ENCODE measurements at regions not wholly inside any gene's neighbourhood (a gene's known extent, or its start where the extent isn't known, plus 50 kb on each side); places are given as distances from the start of the nearest gene placed in this dataset.

DNA sequence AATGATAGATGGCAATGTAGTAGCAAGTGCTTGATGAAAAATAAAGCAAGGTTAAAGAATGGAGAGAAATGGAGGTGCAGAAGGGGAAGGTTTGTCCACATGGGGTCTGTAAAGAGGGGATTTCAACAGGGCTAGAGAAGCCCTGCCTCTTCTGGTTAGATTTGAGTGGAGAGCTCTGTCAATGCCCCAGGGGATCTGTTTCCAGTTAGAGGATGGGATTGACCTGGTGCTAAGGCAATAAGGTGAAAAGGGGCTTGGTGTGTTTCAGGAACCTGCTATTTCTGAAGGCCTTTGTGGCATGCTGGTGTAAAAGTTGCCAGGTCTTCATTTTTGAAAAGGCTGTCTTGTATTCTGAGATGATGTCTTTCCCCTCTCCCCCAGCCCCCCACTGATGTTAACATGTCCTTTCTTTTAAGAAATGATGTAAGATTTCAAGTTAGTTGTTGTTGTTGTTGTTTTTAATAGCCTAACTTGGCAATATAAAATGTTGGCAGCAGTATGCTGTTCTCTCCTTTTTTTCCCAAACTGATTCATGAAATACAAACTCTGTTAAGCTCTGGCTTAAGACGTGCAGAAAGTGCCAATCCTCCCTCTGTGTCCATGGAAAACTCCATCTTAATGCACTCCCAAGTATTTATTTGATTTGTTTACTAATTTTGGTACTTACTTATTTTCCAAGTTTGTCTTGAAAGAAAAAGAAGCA lies 370.3 kb upstream of the ADGRL2 start:
- no peak for DNase-seq

DNA sequence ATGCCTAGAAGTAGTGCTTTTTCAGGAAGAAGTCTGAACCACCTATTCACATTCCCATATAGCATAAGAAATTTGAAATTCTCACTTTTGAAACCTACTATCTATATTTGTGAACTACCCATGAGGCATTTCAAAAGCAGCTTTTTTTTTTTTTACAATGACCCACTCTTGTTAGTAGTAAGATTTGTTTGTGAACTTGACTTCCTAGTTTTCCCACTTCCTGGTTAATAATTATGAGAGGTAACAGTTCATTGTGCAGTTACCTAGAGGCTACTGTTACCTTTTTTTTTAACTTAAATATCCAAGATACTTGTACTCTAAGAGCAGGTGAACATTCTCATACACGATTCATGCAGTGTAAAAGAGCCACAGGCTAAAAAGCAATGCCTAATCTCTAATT lies 371.7 kb upstream of the ADGRL2 start:
- DNase-seq: no peak

DNA sequence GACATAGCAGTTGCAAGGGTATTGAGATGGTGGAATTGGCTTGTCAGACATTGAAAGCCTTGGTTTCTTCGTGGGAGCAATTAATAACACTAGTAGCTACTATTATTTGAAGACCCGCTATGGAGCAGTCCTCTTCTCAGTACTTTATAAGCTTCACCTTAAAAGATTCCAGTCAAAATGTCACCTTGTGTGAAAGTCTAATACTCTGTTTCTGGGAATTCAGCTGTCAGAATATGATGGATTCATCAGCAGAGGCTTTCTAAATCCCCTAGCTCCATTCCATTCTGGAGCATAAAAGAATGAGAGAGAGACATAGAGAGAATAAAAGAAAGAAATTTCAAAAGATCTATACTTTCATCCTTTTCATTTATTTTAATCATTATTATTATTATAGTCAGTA lies 375.9 kb upstream of the ADGRL2 start:
- DNase-seq: no peak

DNA sequence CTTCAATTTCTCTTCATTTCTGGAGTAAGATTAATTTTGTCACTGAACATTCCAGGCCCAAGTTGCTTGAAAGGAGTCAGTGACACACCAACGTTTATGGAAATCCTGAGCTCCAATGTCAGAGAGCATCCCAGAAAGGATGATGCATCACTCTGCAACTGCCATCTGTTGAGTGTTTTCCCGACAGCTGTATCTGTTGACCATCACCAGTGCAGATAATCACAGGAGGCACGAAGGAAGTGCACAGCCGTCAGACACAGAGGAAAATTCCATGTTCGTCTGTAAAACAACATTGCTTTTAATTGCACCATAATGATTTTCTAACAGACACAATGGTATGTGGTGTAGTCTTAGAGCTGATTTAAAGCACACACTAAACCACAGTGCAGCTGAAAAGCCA lies 376.7 kb upstream of the ADGRL2 start:
- DNase-seq: no peak

DNA sequence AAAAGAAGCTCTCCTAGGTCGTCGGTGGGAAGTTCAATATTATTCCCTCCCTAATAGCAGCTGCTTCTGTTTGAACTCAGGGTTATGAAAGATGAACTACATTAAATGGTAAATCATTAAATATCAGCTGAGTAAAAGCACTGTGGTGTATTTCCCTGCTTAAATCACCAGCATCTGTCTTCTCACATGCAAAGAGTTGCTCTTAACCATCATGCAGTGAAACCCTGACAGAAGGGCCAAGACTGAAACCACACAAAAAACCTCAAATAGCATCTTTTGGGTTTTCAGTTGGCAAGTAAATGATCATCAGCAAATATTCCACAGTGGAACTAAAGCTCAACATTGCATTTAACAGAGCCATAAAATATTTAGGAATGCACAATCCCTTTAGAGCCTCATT lies 380.0 kb upstream of the ADGRL2 start:
- DNase-seq: no peak

DNA sequence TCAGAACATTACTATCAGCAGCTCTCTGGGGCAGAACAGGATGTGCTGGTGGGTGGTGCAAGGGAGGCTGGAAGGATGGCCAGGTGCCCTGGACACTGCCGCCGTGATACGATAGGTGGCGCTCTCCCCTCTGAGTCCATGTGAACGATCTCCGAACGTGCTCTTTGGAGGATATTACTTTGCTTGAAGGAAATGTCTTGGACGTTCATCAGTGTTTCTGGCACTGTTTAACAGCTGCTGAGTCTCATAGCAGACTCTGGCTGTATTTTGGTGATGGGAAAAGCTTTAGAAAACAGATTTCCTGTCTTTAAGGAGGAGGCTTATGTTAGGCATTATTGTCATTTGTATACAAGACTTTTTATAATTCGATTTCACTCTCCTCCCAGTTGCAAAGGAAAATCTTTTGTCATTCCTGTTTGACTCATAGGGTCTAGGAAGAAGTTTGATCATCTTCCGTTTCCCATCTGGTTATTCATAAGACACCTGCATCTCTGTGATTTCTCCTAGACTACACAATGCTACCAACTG lies 386.2 kb upstream of the ADGRL2 start:
- DNase-seq: no peak

DNA sequence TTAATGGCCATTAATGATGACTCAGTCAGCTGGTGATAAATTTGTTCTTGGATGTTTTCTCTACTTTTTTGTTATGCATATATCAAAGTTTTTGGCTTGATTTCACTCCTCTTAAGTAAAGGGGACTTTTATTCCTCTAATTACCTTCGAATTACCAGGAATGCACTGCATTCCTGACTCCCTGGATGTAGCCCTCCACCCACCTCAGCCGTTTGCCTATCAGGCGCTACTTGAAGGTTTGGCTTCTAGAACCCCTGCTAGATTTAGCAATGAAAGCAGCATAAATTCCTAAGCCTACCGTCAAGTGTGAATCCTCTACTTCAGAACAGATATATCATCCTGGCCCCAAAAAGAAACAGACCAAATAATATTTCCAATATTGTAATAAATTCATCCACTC lies 387.8 kb upstream of the ADGRL2 start:
- no peak for DNase-seq

DNA sequence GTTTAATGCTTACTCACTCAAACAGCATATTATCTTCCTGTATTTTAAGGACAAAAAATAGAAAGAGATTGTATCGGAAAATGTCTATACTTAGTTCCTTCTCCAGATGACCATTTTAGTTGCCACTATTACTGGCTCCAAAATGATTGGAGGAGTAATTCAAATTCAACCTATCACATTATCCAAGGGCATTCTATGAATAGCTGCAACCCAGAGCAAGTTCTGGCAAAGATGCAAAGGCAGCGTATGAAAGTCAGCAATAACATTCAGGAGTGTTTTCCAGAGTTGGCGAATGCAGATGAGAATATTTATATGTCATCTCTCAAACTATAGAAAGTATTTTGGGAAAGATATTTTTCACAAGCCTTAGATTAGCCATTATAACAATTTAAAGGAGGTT lies 389.8 kb upstream of the ADGRL2 start:
- no peak for DNase-seq

DNA sequence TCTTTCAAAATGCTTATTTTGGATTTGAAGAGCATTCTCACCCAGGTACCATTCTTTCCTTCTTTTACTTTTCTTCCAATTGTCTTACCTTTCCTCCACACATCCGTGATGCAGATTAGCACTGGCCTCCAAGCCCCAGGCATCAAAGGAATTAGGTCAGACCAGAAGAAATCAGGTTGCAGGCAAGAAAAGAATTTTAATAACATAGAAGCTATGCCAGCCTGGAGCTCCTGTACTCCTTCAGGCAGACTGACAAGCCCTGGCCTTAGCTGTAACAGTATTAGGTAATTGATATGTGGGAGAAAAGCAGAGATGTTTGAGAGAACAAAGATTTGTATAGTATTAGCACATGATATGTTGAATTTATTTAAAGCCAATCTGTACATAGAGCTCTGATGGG lies 390.4 kb upstream of the ADGRL2 start:
- no peak for DNase-seq

DNA sequence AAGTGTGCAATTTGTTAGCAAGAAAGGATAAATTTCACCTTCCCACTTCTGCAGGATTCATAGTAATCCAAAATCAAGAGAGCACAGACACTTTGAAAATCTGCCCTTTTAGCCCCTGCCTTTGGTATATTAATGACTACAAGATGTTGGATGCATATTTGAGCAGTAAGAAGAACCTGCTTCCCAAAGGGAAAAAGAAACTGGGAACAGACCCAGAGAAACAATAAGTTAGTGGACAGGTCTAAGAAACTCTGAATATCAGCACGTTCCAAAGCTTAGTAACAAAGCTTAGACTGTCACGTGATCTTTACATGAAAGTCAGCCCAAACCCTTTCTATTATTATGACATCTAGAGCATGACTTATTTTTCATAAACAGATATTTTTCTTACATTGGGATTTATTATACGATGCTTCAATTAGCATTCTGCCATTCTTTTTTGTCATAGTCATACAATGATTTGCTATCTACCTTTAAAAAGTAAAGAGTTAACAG lies 390.9 kb upstream of the ADGRL2 start:
- DNase-seq: no peak

DNA sequence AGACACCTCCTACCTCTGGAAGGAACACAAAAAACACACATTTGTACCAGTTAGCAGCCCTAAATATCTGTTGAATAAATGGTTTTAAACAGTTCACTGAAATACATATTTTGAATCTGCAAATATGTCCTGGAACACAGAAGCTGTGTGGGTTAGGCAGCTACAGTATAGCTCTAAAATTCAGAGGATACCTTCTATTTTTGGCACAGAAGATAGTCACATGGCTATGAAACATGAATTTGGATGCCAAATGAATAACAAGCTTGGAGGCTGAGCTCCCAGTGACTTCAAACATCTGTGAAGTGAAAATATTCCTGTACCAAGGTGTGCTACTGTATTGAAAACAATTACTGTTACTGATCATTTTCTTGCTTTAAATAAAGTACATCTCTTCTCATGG lies 391.5 kb upstream of the ADGRL2 start:
- no peak for DNase-seq

DNA sequence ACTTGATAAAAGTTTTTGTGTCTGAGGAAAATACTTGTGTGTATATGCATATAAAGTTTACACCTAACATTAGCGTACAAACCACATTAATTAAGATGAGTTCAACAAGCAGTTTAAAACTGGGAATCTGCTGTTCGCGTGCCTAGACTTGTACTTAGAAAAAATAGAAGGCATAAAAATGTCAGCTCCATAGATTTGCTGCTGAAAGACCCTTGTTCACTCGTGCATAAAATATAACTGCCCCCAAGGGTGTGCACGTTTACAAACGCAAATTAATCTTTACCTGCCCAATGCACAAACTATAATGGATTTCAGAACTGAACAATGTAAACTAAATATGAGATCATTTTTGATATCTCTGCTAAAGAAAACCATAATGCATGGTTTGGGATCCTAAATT lies 392.3 kb upstream of the ADGRL2 start:
- DNase-seq: no peak

DNA sequence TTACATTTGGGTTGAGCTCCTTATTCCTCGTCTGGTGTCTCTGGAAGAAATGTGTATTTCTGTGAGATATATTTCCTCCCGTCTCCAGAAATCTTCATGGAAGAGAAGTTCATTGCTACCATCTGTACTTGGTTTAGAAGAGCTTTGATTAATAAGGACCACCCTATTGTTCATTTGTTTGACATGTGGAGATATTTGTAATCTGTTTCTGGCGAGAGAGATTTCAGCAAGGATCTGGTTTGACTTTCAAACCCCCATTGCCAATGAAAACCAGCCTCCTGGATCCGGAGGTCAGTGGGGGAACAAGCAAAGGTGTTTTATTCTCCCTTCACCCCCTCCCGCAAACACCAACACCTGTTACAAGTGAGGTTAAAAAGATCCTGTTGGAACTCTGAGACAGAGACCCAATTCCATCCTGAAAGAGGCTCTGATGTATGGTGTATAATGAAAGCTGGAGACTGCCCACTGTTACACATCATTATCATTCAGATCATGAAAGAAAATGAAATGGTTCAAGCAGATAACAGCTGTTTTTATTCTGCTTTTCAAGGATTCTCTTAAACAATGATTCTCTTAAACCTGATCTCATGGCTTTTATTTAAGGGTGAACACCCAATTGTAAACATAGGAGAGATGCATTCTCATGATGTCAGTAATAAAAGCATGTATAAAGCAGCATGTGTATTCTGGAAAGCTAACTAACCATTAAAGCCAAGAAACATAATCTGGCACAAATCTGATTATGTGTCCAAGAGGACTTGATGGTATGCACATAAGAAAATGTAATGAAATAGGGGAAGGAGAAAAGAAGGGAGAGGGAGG lies 393.5 kb upstream of the ADGRL2 start:
- DNase-seq: no peak

DNA sequence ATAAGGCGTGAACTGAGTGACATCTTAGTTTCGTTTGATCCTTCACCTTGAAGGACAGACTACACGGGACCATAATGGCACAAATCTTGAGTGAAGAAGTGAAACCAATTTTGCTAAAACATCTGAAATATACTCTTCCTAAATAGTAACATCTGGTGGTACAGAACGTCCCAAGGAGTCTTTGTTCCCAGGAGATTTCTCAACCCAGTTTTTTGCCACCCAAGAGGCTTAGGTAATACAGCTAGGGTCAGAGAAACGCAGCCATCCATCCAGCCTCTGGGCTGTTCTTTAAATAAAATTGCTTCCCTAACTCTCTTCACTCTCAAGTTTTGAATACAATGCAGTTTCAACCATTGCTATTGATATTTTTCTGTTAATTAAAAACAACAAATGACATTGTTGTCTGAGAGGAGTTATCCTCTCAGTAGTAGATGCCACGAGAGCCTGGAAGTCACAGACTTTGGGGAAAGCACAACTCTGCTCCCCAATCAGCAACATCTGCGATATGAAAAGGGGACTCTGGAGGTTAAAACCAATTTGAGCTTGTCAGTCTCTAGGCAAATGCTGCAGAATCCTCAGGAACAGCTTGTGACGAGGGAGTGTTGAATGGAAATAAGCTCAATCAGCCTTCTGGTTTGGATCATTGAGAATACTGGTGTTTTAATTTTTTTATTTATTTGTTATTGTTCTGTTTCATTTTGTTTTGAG lies 394.3 kb upstream of the ADGRL2 start:
- no peak for DNase-seq

DNA sequence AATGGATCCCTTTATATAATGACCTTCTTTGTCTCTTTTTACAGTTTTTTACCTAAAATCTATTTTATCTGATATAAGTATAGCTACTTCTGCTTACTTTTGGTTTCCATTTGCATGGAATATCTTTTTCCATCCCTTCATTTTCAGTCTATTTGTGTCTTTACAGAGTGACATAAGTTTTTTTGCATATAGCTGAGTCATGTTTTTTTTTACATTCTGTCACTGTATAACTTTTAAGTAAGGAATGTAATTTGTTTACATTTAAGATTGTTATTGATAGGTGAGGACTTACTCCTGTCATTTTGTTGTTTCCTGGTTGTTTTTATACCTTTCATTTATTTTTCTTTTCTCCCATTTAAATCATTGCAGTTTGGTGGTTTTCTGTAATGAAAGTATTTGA lies 402.7 kb upstream of the ADGRL2 start:
- no peak for DNase-seq

DNA sequence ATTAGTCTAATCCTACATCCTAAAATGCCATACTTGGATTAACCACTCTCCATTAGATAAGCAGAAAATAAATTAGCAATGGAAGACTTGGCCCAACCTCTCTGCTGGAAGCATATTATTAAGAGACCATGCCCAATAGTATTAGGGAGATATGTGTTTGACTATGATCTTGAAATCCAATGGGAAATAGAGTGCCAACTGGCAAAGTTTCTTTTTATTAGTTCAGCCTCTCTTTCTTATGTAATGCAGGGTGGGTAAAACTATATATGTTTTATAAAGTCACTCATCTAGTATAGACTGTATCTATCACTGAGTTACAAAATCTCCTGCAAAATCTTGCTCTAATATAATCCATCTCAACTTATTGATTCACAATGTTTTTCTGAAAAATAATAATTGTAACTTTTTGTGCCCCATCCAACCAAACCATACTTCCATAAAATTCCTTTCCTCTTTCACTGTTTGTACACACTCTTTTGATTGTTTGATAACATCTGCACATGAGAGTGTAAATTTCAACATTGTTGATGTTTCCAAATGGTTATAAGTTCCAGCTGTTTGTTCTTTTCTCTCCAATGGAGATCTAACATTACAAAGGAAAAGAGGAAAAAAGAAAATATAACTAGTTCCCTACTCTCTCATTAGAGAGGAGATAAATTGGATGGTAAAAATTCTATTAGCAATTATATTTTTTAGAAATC lies 408.1 kb upstream of the ADGRL2 start:
- DNase-seq: no peak

DNA sequence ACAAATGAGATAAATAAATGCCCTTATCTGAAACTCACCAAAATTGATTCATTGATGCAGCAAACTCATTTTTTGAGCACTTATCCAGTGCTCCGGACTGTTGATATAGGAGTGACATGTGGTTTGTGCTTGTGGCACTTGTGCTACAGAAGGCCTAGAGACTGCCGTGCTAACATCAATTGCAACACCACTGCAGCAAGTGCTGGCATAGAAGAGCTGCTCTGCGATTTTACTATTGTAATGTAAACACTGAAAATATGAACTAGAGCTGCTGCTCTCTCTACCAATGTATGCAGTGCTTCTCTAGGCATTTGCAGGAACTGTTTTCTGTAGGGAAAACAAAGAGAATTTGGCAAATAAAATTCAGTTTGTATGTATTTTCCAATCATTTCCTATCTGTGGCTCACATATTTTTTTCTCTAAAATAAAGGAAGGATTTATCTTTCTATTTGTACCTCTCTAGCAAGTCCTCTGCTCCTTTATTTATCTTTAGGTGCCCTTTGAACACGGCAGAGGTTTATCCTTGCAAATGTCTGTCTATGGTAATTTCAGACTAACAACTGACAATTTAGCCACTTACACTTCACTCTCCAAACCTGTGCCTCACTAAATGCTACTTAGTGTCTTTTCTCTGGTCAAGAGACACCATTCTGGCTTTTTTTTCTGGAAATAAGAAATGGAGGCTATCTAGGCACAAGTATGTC lies 409.5 kb upstream of the ADGRL2 start:
- no peak for DNase-seq

DNA sequence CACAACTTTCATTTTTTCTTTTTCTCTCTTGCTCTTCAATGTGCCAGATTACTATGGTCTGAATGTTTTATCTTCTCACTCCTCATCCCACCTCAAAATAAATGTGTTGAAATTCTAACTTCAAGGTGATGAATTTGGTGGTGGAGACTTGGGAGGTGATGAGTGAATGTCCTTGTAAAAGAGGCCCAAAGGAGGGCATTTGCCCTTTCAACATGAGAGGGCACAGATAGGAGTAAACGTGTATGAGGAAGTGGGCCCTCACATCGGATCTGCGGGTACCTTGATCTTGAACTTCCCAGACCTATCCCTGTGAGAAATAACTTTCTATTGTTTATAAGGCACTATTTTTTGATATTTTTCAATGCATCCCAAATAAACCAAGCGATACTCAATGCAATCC lies 412.3 kb upstream of the ADGRL2 start:
- DNase-seq: no peak

DNA sequence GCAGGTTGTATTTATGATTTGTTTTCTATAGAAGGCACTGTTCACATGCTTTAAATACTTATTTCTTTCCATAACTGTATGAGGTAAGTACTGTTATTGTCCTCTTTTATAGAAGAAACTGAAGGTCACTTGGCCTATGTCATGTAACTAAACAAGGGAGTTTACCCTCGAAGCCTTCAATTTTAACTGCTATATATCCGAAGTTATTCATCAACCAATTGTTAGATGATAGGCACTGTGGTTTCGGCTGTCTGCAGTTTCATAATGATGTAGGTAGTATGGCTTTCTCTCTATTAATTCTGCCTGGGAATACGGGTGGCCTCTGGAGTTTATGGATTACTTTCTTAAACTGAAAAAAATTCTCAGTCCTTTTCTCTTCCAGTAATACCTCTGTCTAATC lies 413.3 kb upstream of the ADGRL2 start:
- DNase-seq: no peak

DNA sequence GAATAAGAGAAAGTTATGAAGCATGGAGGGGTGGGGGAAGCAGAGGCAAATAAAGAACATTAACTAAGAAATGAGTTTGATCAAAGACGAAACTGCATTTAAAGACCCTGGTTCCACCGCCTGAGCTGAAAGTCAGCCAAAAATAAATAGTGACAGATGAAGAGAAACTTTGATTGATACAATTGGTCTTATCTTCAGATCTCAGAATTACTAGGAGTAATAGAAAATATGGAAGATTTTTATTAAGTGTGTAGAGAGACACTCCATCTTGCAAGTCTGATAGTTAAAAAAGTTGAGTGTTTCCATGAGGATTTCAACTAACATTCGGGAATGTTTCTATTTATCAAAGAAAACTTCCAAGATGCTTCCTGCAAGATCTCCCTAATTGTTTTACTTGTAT lies 418.2 kb upstream of the ADGRL2 start:
- no peak for DNase-seq

DNA sequence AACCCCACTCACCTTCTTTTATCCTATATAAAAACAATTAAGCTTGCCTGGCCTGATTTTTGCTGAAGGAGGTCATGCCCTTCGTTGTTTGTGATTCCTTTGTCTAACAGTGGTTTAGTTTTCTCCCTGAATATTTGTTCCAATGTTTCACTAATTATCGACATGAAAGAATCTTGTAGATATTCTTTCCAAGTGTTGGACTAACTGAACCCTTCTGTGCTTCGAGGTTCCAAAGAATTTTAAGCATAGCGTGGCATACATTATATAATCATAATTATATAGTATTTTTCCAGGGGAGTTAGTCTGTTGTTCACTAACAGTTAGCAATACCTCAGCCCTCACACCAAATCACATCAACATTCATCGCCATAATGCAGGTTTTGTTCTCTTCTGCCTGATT lies 418.9 kb upstream of the ADGRL2 start:
- no peak for DNase-seq

DNA sequence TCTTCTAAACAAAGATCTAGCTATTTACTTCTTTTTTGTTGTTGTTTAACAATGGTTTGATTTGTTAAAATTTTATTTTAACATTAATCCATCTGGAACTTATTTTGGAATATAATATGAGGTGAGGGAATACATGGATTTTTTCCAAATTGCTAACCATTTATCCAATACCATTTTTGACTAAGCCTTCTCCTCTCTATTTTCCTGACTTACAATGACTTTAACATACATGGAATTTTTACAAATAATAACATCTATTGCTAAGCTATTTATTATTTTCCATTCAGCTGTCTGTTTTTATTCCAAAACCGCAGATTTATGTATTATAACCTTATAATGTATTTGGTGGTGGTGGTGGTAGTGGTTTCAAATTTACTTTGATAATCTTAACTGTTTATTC lies 420.3 kb upstream of the ADGRL2 start:
- DNase-seq: no peak

Data from NCI-H1436 treated with DMSO at 0.1 percent for 48 hours (cell line).